Anterior cingulate cortex (tissue), 58 donors: ENCODE measurements at regions not wholly inside any gene's neighbourhood (a gene's known extent, or its start where the extent isn't known, plus 50 kb on each side); places are given as distances from the start of the nearest gene placed in this dataset.
A peak's percentile ranks its signal among the peaks of the same experiment; 100 is the strongest.

ENCODE experiments used
- DNase-seq, 58 donors: peaks; one replicate each; lab custom pipeline; 2025; lab: John Stamatoyannopoulos, UW

GRCh38 chr9:38315085-38315595, 77.4 kb upstream of the ALDH1B1 start:
- DNase-seq, result no peak

GRCh38 chr9:38313421-38313820, 79.1 kb upstream of the ALDH1B1 start:
- DNase-seq, result no peak

DNA sequence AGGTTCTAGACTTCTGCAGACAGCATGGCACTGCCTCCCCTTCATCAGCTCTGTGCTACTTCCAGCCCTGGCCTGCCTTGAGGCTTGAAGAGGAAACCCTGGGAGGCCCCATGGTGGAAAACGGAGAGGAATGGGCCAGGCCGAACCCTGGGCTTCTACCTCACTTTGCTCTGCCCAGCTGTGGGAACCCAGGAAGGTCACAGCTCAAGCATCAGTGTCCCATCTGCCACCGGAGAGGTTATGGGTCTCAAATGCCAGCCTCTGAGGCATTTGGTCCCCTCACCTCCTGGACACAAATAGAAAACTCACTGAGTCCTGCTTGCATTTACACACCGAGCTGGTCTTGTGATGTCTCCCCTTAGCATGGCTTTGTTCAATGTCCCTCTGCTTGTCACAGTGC, 80.1 kb upstream of the ALDH1B1 start:
- no peak for DNase-seq

GRCh38 chr9:38311382-38312270, 80.9 kb upstream of the ALDH1B1 start:
- DNase-seq, result no peak

DNA sequence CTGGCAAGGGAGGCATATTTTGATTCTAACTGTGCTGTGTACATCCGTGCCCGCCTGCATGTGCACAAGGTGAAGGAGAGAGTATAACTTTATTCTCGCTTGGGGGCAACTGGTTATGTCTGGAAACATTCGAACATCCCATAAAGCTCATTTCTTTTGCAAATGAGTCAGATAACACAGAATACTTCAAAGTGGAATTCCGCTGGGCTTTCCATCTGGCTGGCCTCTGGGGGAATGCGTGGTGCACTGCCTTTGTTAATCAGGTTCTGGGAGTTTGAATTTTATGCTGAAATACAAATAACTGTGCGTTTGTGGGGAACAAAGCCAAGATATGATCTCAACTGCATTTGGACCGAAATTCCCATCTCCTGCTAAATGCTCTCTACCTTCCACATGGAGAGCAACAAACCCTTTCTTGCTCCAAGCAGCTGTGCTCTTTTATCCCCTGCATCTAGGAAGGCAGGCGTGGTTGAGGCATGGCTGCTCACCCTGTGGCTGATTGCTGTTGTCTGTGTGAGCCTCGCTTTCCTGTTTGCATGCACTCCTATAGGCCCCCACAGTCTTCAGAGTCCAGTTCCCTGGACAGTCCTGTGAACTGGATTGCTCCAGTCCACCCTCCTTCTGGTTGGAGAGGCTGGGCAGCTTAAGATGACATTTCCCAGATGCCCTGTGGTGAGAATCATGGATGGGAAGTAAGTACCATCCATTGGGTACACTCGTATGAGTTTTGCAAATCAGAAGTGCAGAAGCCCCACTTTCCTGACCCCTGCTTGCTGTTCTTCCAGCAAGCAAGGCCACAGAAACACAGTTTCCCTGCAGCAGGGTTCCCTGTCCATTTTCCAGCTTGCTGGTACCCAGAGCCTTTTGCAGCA, 82.9 kb upstream of the ALDH1B1 start:
- no peak for DNase-seq

DNA sequence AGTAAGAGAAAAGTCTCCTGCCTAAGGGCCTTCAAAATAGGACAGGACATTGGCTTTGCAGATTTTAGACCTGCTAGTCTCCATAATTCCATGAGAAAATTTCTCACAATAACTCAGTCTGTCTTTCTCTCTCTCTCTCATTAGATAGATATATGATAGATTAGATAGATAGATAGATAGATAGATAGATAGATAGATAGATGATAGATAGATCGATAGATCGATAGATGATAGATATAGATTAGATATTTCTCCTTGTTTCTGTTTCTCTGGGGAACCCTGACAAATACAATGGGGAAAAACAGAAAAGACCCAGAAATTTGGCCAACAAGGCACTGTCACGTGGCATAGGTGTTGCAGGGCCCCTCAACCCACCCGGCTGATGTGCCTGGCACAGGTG, 84.4 kb upstream of the ALDH1B1 start:
- DNase-seq, result no peak

GRCh38 chr9:38306899-38307298, 85.6 kb upstream of the ALDH1B1 start:
- no peak for DNase-seq

- DNase-seq, result no peak
These were observed 86.9 kb upstream of the ALDH1B1 start for GRCh38 chr9:38305582-38305981.

DNA sequence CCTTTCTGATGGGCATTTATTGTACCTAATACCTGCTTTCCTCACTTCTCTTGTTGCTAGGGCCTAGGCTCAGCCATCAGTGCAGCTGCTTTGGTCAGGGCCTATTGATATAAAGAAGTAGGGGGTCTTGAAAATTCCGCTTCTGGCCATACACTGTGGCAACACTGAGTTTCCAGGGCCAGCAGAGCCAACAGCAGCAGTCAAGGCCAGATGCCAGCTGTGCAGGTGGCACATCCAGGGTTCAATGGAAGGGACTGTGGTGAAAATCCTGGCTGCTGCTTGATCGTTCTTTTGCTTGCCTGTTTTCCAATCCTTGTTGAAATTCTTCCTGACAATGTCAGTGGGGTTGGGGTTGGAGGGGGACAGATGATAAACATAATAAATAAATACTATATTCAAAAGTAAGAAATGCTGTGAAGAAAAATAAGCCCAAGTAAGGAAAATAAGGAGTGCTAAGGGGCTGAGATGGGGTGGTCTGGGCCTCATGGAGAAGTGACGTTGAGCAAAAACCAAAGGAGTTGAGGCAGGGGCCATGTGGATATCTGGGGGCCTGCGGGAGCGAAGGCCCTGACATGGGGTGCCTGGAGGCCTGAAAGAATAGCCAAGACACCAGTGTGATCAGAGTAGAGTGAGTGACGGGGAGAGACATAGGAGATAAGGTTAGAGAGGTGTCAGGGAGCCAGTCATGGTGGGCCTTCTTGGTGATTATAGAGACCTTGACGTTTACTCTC, 91.0 kb upstream of the ALDH1B1 start:
- no peak for DNase-seq

DNA sequence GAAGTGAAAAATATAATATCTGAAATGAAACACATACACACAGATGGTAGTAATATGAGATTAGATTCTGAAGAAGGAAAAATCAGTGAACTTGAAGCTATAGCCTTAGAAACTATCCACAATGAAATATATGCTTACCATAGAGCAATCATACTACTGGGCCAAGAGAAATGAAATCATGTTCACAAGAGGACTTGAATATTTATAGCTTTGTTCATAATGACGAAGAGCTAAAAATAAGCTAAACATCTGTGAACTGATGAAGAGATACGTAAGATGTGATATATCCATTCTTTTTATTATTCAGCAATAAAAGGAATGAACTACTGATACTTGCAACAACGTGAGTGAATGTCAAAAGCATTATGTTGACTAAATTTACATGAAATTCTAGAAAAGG, 92.6 kb upstream of the ALDH1B1 start:
- no peak for DNase-seq

GRCh38 chr9:38298904-38299303, 93.6 kb upstream of the ALDH1B1 start:
- no peak for DNase-seq

GRCh38 chr9:38298503-38298902, 94.0 kb upstream of the ALDH1B1 start:
- peak in 2 of 58 donors; percentile 15 to 64 for DNase-seq

DNA sequence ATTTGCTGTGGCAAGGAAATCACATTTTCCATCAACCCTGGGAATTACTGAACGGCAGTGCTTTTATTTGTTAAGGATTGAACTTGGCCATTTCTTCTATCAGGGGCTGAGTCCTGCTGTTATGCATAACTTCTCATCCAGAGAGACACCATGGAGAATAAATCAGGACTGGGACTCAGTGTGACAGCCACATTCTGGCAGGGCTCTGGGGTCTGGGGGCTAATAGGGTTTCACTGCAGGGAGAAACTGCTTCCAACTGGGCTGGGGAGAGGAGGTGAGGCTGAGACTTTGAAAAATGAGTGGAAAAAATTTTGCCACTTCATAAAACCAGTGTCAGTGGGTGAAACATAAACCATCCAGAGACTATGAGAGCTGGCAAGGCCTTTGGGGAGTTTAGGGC, 95.7 kb upstream of the ALDH1B1 start:
- no peak for DNase-seq

- no peak for DNase-seq
These were observed 96.7 kb upstream of the ALDH1B1 start for GRCh38 chr9:38295764-38296163.

GRCh38 chr9:38294220-38294960, 98.1 kb upstream of the ALDH1B1 start:
- no peak for DNase-seq

DNA sequence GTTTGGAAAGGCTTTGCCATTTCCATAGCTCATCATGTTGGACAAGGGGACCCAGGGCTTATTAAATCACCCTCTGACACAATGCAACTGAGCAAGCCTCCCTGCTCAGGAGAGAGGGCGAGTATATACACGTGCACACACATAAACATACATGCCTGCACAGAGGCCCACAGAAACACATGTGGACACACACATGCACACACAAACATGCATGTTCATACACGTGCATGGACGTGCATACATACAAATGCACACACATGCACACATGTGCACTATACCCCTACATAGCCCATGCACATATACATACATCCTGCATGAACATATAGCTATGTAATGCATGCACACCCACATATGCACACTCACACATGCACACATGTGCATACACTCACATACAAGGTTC, 99.5 kb upstream of the ALDH1B1 start:
- no peak for DNase-seq

- DNase-seq, result no peak
These were observed 100.0 kb upstream of the ALDH1B1 start for GRCh38 chr9:38292480-38292879.

DNA sequence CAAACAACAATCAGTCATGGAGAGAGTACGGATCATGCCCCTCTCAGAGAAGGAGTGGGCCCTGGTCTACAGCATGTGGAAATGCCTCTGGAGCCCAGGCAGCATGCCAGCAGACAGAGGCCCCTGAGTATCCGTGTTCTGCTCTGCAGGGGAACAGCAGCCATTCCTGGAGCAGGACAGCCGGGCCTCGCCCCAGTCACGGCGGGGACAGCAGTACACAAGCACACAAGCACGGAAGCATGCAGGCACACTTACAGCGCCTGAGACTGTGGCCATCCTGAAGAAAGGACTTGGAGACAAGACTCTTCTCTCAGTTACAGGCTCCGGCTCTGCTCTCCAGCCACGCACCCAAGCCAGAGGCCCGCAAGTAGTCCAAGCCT, 102.6 kb upstream of the ALDH1B1 start:
- DNase-seq, result no peak

DNA sequence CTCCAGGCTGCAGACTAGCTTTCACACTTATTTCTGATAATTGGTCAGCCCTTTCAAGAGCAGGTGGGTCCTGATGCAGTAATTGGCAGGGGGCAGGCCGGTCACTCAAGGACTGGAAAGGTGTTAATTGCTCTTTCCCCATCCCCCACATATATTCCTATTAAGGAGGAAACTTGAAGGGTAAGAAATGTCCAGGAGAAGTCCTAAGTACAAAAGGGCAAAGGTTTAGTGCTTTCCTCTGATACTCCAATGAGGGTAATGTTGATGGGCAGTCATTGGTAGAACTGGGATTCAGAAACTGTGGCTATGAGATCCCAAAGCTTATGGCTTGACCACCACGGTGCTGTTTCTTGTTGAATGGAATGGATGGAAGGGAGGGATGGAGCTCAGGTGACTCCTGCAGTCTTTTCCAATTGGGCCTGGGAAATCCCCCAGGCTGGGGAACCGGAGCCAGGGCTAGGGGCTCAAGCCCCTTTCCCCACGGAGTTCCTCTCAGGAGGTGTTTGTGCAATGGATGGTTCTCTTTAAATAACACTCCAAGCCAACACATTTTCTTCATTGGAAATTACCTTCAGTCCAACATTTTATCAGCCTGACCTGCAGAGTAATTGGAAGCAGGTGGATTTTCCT, 103.2 kb upstream of the ALDH1B1 start:
- DNase-seq, result no peak

GRCh38 chr9:38288502-38288901, 104.0 kb upstream of the ALDH1B1 start:
- no peak for DNase-seq
